Panc1 (cell line): ENCODE measurements at regions not wholly inside any gene's neighbourhood (a gene's known extent, or its start where the extent isn't known, plus 50 kb on each side); places are given as distances from the start of the nearest gene placed in this dataset.

Source experiments
- ATAC-seq: fragments of 200-7000 bp; cut with Tn5 transposase; 2 replicates; pipeline ENCODE4 v1.9.1; 2020; ENCODE audit warnings: mild to moderate bottlenecking, moderate library complexity
- BruUV-seq: library from RNA; stranded (reverse); fragments of 400-500 nt; replicated peaks from 2 replicates; lab custom pipeline; 2021; lab: Mats Ljungman, UMichigan
- CTCF ChIA-PET: fragments of 300-600 bp; sonication (Branson Sonifier 250); formaldehyde crosslinking; loops from one replicate; lab custom pipeline; 2022; ENCODE audit warnings: antibody characterized with exemption; lab: Charles Lee
- POLR2A ChIA-PET: fragments of 300-600 bp; sonication (Branson Sonifier 250); formaldehyde crosslinking; loops from one replicate; lab custom pipeline; 2022; ENCODE audit warnings: antibody characterized with exemption; lab: Charles Lee
- DNase-seq: peaks from one replicate; pipeline ENCODE4 v3.0.0-alpha.2; 2010; ENCODE audit warnings: low read depth, low spot score
- H3K27ac ChIP-seq: 2 replicates; pipeline ENCODE4 v1.5.1; 2011; ENCODE audit warnings: mild to moderate bottlenecking, low read length, inconsistent platforms
- H3K27me3 ChIP-seq: fragments of 200-500 bp; sonication (Bioruptor generic); 2 replicates; pipeline ENCODE4 v1.6.0; 2014; ENCODE audit warnings: low read length, inconsistent platforms; ENCODE audit not compliant: control insufficient read depth, insufficient read depth
- H3K36me3 ChIP-seq: fragments of 200-500 bp; sonication (Bioruptor generic); 2 replicates; pipeline ENCODE4 v1.5.1; 2014; ENCODE audit warnings: inconsistent platforms, mild to moderate bottlenecking, low read length, moderate library complexity; ENCODE audit not compliant: control insufficient read depth, insufficient read depth
- H3K4me1 ChIP-seq: 2 replicates; pipeline ENCODE4 v1.5.1; 2011; ENCODE audit warnings: inconsistent platforms, mild to moderate bottlenecking, low read length, moderate library complexity; ENCODE audit not compliant: control insufficient read depth, insufficient read depth
- H3K4me3 ChIP-seq, 2 experiments: 2 replicates each; pipeline ENCODE4 v1.5.1; 2011 to 2012; ENCODE audit warnings: low read depth in 2 of 2, low read length in 2 of 2, mild to moderate bottlenecking in 2 of 2, inconsistent platforms in 1 of 2, moderate library complexity in 1 of 2
- H3K9me3 ChIP-seq: fragments of 200-500 bp; sonication (Bioruptor generic); 2 replicates; pipeline ENCODE4 v1.5.1; 2014; ENCODE audit warnings: low read depth, mild to moderate bottlenecking, inconsistent platforms, low read length, moderate library complexity; ENCODE audit not compliant: control insufficient read depth, insufficient read depth
- CTCF ChIP-seq: fragments of 450-650 bp; IDR thresholded peaks from 2 replicates; pipeline ENCODE4 v1.5.1; 2017; ENCODE audit warnings: mild to moderate bottlenecking
- POLR2AphosphoS5 ChIP-seq: IDR thresholded peaks from 2 replicates; pipeline ENCODE4 v1.6.1; 2012; ENCODE audit warnings: mild to moderate bottlenecking, low read depth, low read length, moderate library complexity
- REST ChIP-seq, 2 experiments: IDR thresholded peaks; 2 replicates each; pipeline ENCODE4 v1.6.1; 2011 to 2012; ENCODE audit warnings: low read depth in 2 of 2, control low read depth in 1 of 2, low read length in 1 of 2, mild to moderate bottlenecking in 1 of 2, moderate library complexity in 1 of 2; ENCODE audit not compliant: insufficient read depth in 1 of 2
- SIN3A ChIP-seq: IDR thresholded peaks from 2 replicates; pipeline ENCODE4 v1.6.1; 2012; ENCODE audit warnings: low read depth, mild to moderate bottlenecking, low read length, moderate library complexity, borderline replicate concordance; ENCODE audit not compliant: insufficient read depth
- TCF7L2 ChIP-seq: IDR thresholded peaks from 2 replicates; pipeline ENCODE4 v1.6.1; 2011; ENCODE audit warnings: mild to moderate bottlenecking, low read depth, low read length, inconsistent platforms
- in situ Hi-C: cut with HindIII; loops from 2 replicates; pipeline ENCODE4 v1.10.0; 2016; ENCODE audit warnings: low sequenced_read_pairs, low pct_unique_long_range_greater_than_20kb
- intact Hi-C: fragments of 100-400 bp; cut with micrococcal nuclease; formaldehyde crosslinking; loops from one replicate; pipeline ENCODE4 v1.10.0; 2022; ENCODE audit not compliant: unreplicated experiment

GRCh38 chr2:239737144-239737463 is 288.0 kb downstream of the NDUFA10 start:
- ChIA-PET POLR2A (no interaction called here), CTCF (no interaction called here)
- DNase-seq (no peak), ATAC-seq (0 out of 2 replicates have a peak, but pooled peaks have one; percentile 15)
- in situ Hi-C loops = no loop called here
- H3K4me1 ChIP-seq = no peaks in the 10 kb centered on the region
- no peak for TF ChIP-seq TCF7L2
- TF ChIP-seq REST (IDR thresholded peaks at IDR 0.05; ENCODE audit: insufficient read depth in 1 of 2, low read depth in 2 of 2, low read length in 1 of 2) = no peak
- TF ChIP-seq SIN3A = no peak
- TF ChIP-seq CTCF = no peak
- TF ChIP-seq POLR2AphosphoS5 = no peak
- intact Hi-C loops = no loop called here
- no peak overlapping the region for H3K4me3 ChIP-seq
- no peak overlapping the region for H3K27ac ChIP-seq
- peaks cover 10% of the 10 kb centered on the region; the same call in 1 of the 2 replicates for H3K27me3 ChIP-seq
- no peaks in the 10 kb centered on the region for H3K9me3 ChIP-seq
- BruUV-seq = no TSS peak
- no peaks in the 10 kb centered on the region for H3K36me3 ChIP-seq

- Histone ChIP-seq H3K36me3 (no peaks in the 10 kb centered on the region), H3K27ac (no peak overlapping the region), H3K4me1 (no peaks in the 10 kb centered on the region), H3K4me3 (no peak overlapping the region), H3K9me3 (no peaks in the 10 kb centered on the region), H3K27me3 (peaks cover 8% of the 10 kb centered on the region; the same call in 1 of the 2 replicates)
- intact Hi-C loops = no loop called here
- no peak; the same call in 1 of the 2 replicates for TF ChIP-seq CTCF
- no peak for TF ChIP-seq POLR2AphosphoS5
- no peak for TF ChIP-seq SIN3A
- no peak for TF ChIP-seq REST (IDR thresholded peaks at IDR 0.05; ENCODE audit: insufficient read depth in 1 of 2, low read depth in 2 of 2, low read length in 1 of 2)
- no peak for TF ChIP-seq TCF7L2
- ChIA-PET POLR2A (no interaction called here), CTCF (no interaction called here)
- DNase-seq (no peak), ATAC-seq (peak; percentile 65)
- in situ Hi-C loops = no loop called here
- no TSS peak for BruUV-seq
Observed at GRCh38 chr2:239736358-239737143, 288.6 kb downstream of the NDUFA10 start.
